ENCODE measurements at regions not wholly inside any gene's neighbourhood (a gene's known extent, or its start where the extent isn't known, plus 50 kb on each side); places are given as distances from the start of the nearest gene placed in this dataset.
"Not testable (repeated sequence)": the region's sequence is repeated elsewhere in the genome, so short reads cannot be mapped to it uniquely, and the experiment has no call there.

DNA sequence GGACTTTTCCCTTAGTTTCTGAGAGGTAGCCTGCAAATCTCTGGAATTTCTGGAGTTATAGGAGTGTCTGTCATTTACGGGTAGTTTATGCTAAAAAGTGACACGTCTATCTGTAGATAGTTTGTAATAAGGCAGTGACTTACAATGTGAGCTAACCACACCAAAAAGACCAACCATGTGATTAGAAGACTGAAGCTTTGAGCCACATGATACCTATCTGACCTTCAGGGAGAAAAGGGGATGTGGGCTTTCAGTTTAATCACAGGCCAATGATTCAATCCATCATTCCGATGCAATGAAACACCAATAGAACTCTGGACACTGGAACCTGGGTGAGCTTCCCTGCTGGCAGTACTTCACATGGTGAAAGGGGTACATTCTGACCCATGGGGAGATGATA, 254.6 kb upstream of the GK2 start:
- DNase-seq (ENCODE audit: low spot score): no peak

- DNase-seq (ENCODE audit: low spot score): no peak
Measured at GRCh38 chr4:79661196-79661595, 253.2 kb upstream of the GK2 start.

GRCh38 chr4:79659308-79659870, 251.4 kb upstream of the GK2 start:
- DNase-seq (ENCODE audit: low spot score): not testable (repeated sequence)

DNA sequence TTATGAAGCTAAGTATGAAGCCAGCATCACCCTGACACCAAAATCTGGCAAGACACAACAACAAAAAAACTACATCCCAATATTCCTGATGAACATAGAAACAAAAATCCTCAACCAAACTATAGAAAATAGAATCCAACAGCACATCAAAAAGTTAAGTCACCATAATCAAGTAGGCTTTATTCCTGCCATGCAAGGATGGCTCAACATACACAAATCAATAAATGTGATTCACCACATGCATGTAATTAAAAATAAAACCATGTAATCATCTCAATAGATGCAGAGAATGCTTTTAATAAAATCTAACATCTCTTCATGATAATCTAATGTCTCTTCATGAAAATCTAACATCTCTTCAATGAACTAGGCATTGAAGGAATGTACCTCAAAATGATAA, 249.4 kb upstream of the GK2 start:
- DNase-seq (ENCODE audit: low spot score): no peak

DNA sequence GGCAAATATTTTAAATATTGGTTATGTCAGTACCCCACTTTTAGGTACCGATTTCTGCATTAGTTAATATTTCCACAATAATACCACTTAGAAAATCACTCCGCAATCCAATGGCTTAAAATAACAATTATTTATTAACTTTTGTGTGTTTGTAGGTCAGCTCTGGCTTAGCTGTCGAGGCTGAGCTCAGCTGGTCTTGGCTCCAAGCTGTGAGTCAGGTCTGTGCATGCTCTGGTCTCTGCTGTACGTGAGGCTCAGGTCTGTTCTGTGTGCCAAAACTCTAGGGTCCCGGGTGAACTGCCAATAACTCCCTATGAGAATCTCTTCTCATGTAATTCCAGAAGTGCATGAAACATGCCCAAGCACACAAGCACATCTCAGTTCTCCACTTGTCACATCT, 245.8 kb upstream of the GK2 start:
- no peak for DNase-seq (ENCODE audit: low spot score)

DNA sequence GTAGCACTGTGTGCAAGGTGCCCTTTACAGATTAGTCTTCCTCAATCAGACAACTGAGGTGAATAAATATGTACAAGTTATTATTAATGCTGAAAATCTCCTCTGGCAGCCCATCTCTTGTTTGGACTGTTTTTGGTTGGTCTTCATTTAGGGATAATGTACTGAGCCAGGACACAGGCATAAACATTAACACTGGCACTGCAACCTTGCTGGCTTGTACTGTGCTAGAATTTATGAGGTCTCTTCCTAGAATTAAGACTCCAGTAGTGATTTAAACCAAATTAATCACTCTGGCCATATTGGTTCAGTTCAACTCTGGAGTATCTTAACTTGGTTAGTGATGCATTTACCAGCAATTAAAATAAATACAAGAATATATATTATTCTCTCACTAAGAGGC, 244.7 kb upstream of the GK2 start:
- DNase-seq (ENCODE audit: low spot score): no peak

DNA sequence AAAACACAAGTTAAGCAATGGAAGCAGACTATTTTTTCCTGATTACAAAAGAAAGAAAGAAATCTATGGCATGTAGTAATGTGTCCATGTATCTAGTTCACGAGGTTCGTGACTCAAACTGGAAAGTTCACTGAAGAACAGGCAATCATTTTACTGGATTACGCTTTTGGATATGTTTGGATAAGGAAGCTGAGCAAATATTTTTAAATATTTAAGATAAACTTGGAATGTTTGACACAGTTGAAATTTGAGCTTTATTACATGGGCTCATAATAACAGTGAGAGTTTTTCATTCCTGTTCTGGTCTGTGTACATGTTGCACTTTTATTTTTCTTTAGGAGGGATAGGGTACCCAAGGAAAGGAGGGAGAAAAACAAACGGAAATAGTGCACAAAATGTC, 244.2 kb upstream of the GK2 start:
- no peak for DNase-seq (ENCODE audit: low spot score)

- DNase-seq (ENCODE audit: low spot score): no peak
Measured at GRCh38 chr4:79651456-79651855, 243.4 kb upstream of the GK2 start.

DNA sequence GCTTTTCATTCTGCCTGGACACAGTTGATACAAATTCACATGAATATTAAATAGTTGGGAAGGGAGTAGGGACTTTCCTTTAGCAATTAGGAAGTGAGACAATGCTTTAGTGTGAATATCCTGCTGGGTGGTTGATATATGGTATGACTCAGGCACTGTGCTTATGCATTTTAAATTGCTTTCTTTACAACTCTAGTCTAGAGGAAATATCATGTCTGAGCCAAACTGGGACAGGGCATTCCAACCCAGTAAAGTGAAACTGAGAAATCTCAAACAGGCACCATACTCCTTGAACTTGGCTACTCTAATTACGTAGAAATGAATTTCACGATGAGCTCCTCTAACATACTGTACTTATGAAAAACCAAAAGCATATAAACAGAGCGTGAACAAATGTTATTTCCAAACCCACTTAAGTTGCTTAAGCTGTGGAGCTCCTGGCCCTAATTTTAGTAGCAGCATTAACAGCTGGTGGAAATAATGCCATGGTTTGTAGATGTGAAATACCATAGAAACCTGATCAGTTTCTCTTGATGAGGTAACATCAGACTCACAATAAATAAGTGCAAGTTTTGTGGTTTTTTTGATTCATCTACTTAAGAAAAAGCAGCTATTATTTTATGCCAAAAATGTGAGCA, 242.9 kb upstream of the GK2 start:
- DNase-seq (ENCODE audit: low spot score): no peak

GRCh38 chr4:79650217-79650616, 242.2 kb upstream of the GK2 start:
- DNase-seq (ENCODE audit: low spot score): no peak

GRCh38 chr4:79645942-79646341, 237.9 kb upstream of the GK2 start:
- no peak for DNase-seq (ENCODE audit: low spot score)

GRCh38 chr4:79638735-79639134, 230.7 kb upstream of the GK2 start:
- DNase-seq (ENCODE audit: low spot score): no peak

DNA sequence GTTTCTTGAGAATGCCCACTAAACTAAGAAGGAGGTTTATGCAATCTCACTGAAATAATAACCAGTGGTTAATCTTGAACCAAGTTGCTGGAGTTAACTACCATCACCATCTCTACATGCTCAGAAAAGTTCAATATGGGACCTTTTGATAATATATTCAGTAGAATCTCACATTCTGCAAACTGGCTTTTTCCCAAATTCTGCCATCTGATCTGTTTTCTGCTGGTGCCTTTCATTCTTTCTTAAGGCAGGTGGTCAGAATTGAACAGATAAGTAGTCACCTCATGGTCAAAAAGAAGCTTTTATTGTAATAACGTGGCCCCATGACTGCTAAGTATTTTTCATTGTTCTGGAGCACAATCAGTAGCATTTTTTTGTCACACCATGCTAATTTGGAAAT, 229.0 kb upstream of the GK2 start:
- no peak for DNase-seq (ENCODE audit: low spot score)

DNA sequence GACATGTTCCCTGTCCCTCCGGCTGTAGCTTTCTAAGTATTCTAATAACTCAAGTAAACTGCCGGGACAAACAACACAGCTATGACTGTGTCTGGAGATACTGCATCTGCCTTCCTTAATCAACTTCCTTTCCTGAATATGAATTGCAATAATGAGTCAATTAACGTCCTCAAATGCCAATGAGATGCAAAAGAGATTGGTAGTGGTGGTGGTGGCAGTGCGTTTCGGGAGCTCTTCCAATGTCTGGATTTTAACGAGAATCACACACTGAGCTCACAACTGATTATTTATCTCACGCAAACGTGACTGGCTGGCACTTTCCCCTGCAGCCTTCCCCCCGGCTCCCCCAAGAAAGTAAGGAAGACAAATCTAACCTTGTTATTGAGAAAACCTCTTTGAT, 226.1 kb upstream of the GK2 start:
- DNase-seq (ENCODE audit: low spot score): no peak

- DNase-seq (ENCODE audit: low spot score): no peak
Measured at GRCh38 chr4:79632114-79632513, 224.1 kb upstream of the GK2 start.

DNA sequence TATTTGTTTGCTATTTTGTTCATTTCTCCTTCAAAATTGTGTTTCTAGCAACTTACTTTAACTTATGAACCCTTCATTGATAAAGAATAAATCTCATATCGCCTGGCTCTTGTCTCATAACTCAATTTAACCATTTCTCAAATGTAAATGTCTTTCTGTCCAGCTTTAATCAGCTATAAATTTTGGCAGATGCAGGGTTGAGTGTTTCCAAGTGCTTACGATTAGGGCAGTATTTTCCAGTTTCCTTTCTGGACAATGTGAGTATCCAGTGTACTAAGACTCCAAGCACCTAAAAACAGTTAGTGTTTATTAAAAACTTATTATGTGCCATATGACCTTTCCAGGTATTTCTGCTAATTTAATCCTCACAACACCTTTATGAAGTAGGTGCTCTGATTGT, 218.6 kb upstream of the GK2 start:
- no peak for DNase-seq (ENCODE audit: low spot score)

GRCh38 chr4:79626101-79626500, 218.1 kb upstream of the GK2 start:
- DNase-seq (ENCODE audit: low spot score): no peak

DNA sequence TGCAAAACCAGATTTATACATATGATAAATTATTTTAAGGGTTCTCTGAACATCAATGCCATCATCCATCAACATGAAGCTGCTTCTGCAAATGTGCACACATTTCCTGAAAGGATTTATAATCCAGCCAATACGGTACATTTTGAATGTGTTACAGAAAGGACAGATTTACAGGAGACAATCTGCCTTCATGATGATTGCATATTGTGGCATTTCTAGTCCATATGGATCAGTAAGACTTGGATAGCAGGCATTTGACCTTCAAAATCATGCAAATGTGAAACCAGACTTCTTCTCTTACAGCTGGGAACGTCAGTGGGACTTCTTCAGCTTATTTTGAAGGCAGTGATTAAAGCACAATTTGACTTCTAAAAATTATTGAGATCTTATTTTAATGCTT, 217.3 kb upstream of the GK2 start:
- no peak for DNase-seq (ENCODE audit: low spot score)

DNA sequence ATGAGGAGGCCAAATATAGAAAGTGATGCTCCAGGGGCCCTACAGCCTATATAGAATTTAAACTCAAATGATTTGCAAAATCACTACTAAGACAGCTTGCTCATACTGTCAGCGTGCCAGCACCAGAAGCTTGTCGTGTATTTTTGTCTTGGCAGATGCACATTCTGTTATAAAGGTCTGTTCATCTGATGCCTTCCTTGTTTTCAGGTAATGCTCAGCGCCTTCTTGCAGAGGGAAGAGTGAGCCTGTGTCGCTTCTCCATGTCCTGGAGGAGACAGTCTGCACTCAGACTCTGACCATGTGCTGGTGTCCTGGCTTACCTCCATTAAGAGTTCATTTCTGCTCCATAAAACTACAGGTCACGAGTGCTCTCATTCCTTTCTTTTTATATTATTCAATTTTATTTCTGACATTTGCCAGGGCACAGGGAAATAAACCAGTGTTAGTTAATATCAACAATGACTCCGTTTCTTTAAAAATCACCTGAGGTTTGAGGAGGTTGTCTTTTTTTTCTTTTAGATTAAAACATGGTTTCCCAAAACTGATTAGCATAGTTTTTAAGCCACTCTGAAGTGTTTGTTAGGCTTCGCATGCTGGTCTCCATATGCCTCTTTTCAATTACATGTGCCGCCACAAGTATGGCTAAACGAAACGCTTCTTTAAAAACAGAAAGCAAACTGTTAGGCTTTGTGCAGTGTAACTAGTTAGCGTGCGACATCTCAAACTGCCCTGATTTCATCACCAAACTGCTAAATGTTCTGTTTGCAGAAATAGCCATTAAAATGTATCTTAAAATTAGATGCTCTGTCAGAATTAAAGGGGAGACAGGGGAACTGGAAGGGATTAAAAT, 215.2 kb upstream of the GK2 start:
- DNase-seq (ENCODE audit: low spot score): no peak

- no peak for DNase-seq (ENCODE audit: low spot score)
Measured at GRCh38 chr4:79621061-79621460, 213.0 kb upstream of the GK2 start.

DNA sequence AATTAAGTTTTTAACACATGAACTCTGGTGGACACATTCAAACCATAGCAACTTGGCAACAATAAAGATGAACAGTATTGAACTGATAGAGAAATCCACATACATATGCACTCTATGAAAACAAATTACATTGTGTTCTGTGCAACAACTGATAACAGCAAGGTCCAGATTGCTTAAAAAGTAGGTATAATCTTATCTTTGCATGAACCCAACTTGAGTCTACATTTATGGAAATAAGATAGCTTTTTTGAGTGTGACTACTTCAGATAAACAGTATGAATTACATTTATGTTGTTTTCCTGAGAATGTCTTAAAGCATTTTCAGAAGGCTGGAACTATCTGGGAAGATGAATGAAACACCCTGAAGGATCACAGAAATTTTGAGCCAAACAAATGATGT, 212.6 kb upstream of the GK2 start:
- no peak for DNase-seq (ENCODE audit: low spot score)

- DNase-seq (ENCODE audit: low spot score): no peak
Measured at GRCh38 chr4:79613269-79613935, 205.4 kb upstream of the GK2 start.

DNA sequence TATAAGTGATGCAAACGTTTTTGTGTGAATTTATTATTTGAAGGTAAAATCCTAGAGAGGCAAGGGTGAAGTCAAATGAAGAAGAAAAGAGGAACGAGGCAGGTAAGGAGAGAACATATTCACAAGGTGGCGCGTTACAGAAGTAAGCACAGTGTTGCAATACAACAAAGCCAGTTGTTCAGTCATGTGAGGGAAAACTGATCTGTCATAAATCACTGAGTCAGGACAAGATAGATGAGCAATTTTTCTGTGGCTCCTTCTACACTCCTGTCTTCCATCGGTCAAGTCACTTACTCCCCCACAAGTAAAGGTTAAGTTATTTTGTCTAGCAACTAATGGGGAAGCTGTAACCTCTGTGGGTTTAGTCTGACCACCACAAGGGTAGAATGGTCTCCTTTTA, 203.0 kb upstream of the GK2 start:
- DNase-seq (ENCODE audit: low spot score): no peak
